Glutamatergic neuron (in vitro differentiated cells): ENCODE measurements at regions not wholly inside any gene's neighbourhood (a gene's known extent, or its start where the extent isn't known, plus 50 kb on each side); places are given as distances from the start of the nearest gene placed in this dataset.
"Not testable (repeated sequence)": the region's sequence is repeated elsewhere in the genome, so short reads cannot be mapped to it uniquely, and the experiment has no call there.

Experiments
- DNase-seq: peaks from one replicate; pipeline ENCODE4 v3.0.0; 2022
- H3K27ac Mint-ChIP-seq: one replicate; pipeline ENCODE4 v1.8.0; 2020; ENCODE audit warnings: mild to moderate bottlenecking, mixed read lengths, inconsistent platforms; ENCODE audit not compliant: unreplicated experiment
- H3K27me3 Mint-ChIP-seq: one replicate; pipeline ENCODE4 v1.8.0; 2020; ENCODE audit warnings: mild to moderate bottlenecking, moderate library complexity, mixed read lengths, inconsistent platforms; ENCODE audit not compliant: unreplicated experiment
- H3K36me3 Mint-ChIP-seq: one replicate; pipeline ENCODE4 v1.8.0; 2020; ENCODE audit warnings: mild to moderate bottlenecking, mixed read lengths, inconsistent platforms; ENCODE audit not compliant: unreplicated experiment
- H3K4me1 Mint-ChIP-seq: one replicate; pipeline ENCODE4 v1.8.0; 2020; ENCODE audit warnings: mild to moderate bottlenecking, low read depth, mixed read lengths, inconsistent platforms; ENCODE audit not compliant: unreplicated experiment
- H3K4me3 Mint-ChIP-seq: one replicate; pipeline ENCODE4 v1.8.0; 2020; ENCODE audit warnings: mild to moderate bottlenecking, mixed read lengths, inconsistent platforms; ENCODE audit not compliant: unreplicated experiment
- H3K9me3 Mint-ChIP-seq: one replicate; pipeline ENCODE4 v1.8.0; 2020; ENCODE audit warnings: mild to moderate bottlenecking, moderate library complexity, mixed read lengths, inconsistent platforms; ENCODE audit not compliant: unreplicated experiment
- TF ChIP-seq, protein P1 (sequence below): fragments of 200-600 bp; sonication (generic); IDR thresholded peaks from one replicate; pipeline ENCODE4 v1.5.0; 2021; ENCODE audit not compliant: partially characterized antibody, unreplicated experiment

GRCh38 chr7:46912692-46913091 lies 669.2 kb downstream of the TNS3 start:
- H3K4me1 Mint-ChIP-seq = peaks cover 2% of the 10 kb centered on the region
- H3K27me3 Mint-ChIP-seq = peaks cover 3% of the 10 kb centered on the region
- no peak overlapping the region for H3K27ac Mint-ChIP-seq
- no peak for DNase-seq
- no peak overlapping the region for H3K4me3 Mint-ChIP-seq
- no peaks in the 10 kb centered on the region for H3K36me3 Mint-ChIP-seq
- TF ChIP-seq, protein P1, sequence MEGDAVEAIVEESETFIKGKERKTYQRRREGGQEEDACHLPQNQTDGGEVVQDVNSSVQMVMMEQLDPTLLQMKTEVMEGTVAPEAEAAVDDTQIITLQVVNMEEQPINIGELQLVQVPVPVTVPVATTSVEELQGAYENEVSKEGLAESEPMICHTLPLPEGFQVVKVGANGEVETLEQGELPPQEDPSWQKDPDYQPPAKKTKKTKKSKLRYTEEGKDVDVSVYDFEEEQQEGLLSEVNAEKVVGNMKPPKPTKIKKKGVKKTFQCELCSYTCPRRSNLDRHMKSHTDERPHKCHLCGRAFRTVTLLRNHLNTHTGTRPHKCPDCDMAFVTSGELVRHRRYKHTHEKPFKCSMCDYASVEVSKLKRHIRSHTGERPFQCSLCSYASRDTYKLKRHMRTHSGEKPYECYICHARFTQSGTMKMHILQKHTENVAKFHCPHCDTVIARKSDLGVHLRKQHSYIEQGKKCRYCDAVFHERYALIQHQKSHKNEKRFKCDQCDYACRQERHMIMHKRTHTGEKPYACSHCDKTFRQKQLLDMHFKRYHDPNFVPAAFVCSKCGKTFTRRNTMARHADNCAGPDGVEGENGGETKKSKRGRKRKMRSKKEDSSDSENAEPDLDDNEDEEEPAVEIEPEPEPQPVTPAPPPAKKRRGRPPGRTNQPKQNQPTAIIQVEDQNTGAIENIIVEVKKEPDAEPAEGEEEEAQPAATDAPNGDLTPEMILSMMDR = no peak
- H3K9me3 Mint-ChIP-seq = no peaks in the 10 kb centered on the region

- Mint-ChIP-seq H3K9me3 (no peaks in the 10 kb centered on the region), H3K27ac (no peak overlapping the region), H3K27me3 (peaks cover 3% of the 10 kb centered on the region), H3K36me3 (no peaks in the 10 kb centered on the region), H3K4me1 (peaks cover 2% of the 10 kb centered on the region), H3K4me3 (no peak overlapping the region)
- DNase-seq = no peak
- TF ChIP-seq, protein P1 = no peak
Measured at GRCh38 chr7:46909601-46910051, 672.3 kb downstream of the TNS3 start.

- peaks cover 2% of the 10 kb centered on the region for H3K4me1 Mint-ChIP-seq
- no peak overlapping the region for H3K27ac Mint-ChIP-seq
- no peak overlapping the region for H3K4me3 Mint-ChIP-seq
- peaks cover 3% of the 10 kb centered on the region for H3K27me3 Mint-ChIP-seq
- no peak for DNase-seq
- TF ChIP-seq, protein P1 = no peak
- no peaks in the 10 kb centered on the region for H3K9me3 Mint-ChIP-seq
- no peaks in the 10 kb centered on the region for H3K36me3 Mint-ChIP-seq
Measured at GRCh38 chr7:46908770-46909169, 673.1 kb downstream of the TNS3 start.

DNA sequence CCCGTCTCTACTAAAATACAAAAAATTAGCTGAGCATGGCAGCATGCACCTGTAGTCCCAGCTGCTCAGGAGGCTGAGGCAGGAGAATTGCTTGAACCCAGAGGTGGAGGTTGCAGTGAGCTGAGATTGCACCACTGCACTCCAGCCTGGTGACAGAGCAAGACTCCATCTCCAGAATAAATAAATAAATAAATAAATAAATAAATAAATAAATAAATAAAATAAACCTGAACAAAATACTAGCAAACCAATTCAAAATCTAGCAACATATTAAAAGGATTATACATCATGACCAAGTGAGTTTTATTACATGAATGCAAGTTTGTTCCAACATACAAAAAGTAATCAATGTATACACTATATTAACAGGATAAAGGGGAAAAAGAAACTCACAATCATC lies 677.4 kb downstream of the TNS3 start:
- not testable (repeated sequence) for H3K4me3 Mint-ChIP-seq, H3K4me1 Mint-ChIP-seq, H3K9me3 Mint-ChIP-seq

GRCh38 chr7:46902463-46902862 lies 679.4 kb downstream of the TNS3 start:
- peaks cover 7% of the 10 kb centered on the region for H3K36me3 Mint-ChIP-seq
- H3K9me3 Mint-ChIP-seq = no peaks in the 10 kb centered on the region
- no peak overlapping the region for H3K4me3 Mint-ChIP-seq
- H3K4me1 Mint-ChIP-seq = no peaks in the 10 kb centered on the region
- TF ChIP-seq, protein P1 = no peak
- no peaks in the 10 kb centered on the region for H3K27me3 Mint-ChIP-seq
- DNase-seq = no peak
- H3K27ac Mint-ChIP-seq = no peak overlapping the region

More for the DNA sequence above, 677.4 kb downstream of the TNS3 start:
- DNase-seq, H3K27ac Mint-ChIP-seq, H3K27me3 Mint-ChIP-seq, H3K36me3 Mint-ChIP-seq: not testable (repeated sequence)
